ENCODE measurements at regions not wholly inside any gene's neighbourhood (a gene's known extent, or its start where the extent isn't known, plus 50 kb on each side); places are given as distances from the start of the nearest gene placed in this dataset.

GRCh38 chr3:76346690-76347089, 561.3 kb upstream of the ZNF717 start:
- no peak overlapping the region for H3K27ac ChIP-seq
- POLR2A ChIA-PET (ENCODE audit: unreplicated experiment) = no interaction called here
- H3K79me2 ChIP-seq (ENCODE audit: low read depth) = no peaks in the 10 kb centered on the region
- H3K9me2 ChIP-seq (ENCODE audit: insufficient read depth) = no peaks in the 10 kb centered on the region
- no TSS peak for BruUV-seq (replicated peaks)
- CTCF ChIA-PET = no interaction called here
- H3K4me1 ChIP-seq (replicated peaks; ENCODE audit: insufficient read depth) = no peaks in the 10 kb centered on the region
- H3K9me3 ChIP-seq (ENCODE audit: insufficient read depth, low read depth) = no peaks in the 10 kb centered on the region
- H3K36me3 ChIP-seq (ENCODE audit: low read depth) = no peaks in the 10 kb centered on the region
- no peak overlapping the region for H2AFZ ChIP-seq
- H3F3A ChIP-seq (ENCODE audit: insufficient read depth, low read depth) = no peaks in the 10 kb centered on the region
- H3K4me2 ChIP-seq = no peak overlapping the region
- intact Hi-C loops (cut with micrococcal nuclease; ENCODE audit: unreplicated experiment) = no loop called here
- DNase-seq = no peak
- TF ChIP-seq, protein P1, sequence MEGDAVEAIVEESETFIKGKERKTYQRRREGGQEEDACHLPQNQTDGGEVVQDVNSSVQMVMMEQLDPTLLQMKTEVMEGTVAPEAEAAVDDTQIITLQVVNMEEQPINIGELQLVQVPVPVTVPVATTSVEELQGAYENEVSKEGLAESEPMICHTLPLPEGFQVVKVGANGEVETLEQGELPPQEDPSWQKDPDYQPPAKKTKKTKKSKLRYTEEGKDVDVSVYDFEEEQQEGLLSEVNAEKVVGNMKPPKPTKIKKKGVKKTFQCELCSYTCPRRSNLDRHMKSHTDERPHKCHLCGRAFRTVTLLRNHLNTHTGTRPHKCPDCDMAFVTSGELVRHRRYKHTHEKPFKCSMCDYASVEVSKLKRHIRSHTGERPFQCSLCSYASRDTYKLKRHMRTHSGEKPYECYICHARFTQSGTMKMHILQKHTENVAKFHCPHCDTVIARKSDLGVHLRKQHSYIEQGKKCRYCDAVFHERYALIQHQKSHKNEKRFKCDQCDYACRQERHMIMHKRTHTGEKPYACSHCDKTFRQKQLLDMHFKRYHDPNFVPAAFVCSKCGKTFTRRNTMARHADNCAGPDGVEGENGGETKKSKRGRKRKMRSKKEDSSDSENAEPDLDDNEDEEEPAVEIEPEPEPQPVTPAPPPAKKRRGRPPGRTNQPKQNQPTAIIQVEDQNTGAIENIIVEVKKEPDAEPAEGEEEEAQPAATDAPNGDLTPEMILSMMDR (conservative IDR thresholded peaks at IDR 0.05) = no peak
- no peak for TF ChIP-seq EZH2 (IDR thresholded peaks at IDR 0.05; ENCODE audit: low read depth)
- H3K27me3 ChIP-seq (ENCODE audit: insufficient read depth, low read depth) = no peaks in the 10 kb centered on the region
- H4K20me1 ChIP-seq (ENCODE audit: insufficient read depth) = no peaks in the 10 kb centered on the region
- H3K4me3 ChIP-seq = no peak overlapping the region

DNA sequence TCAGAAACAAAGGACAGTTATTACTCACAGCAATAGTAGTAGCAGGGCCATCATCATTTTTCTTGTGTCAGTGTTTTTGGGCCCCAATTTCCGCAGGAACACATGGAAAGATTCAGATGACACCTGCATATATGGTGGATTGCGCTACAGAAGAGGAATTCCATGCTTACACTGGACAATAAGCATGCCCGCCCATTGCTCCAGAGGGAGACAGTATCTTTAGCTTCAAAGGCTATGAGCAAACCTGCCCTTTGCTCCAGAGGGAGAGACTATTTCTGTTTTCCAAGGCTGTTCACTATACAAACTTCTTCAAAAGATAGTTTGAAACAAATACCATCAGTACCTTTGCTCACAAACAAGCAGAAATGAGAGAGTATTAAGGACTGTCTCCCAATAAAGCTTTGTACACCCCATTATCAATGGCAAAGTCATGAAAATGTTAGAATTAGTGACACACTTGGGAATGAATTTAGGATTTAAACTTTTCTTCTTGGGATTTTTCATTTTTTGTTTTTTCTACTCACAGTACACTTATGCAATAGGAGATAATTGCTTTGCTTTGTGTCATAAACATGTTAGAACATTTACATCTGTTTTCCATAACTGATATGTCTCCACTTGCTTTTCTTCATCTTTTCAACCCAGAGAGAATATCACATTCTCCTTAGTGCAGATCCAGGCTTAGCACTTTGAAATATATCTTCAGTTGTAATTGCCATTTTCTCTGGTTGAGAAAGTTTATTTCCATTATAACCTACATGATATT, 564.5 kb upstream of the ZNF717 start:
- no peak for TF ChIP-seq EZH2 (IDR thresholded peaks at IDR 0.05; ENCODE audit: low read depth)
- TF ChIP-seq, protein P1 (conservative IDR thresholded peaks at IDR 0.05) = no peak
- H3K9me3 ChIP-seq (ENCODE audit: insufficient read depth, low read depth) = no peaks in the 10 kb centered on the region
- H3K79me2 ChIP-seq (ENCODE audit: low read depth) = no peaks in the 10 kb centered on the region
- no peaks in the 10 kb centered on the region for H4K20me1 ChIP-seq (ENCODE audit: insufficient read depth)
- BruUV-seq (replicated peaks) = no TSS peak
- H3K27ac ChIP-seq = no peak overlapping the region
- intact Hi-C loops (cut with micrococcal nuclease; ENCODE audit: unreplicated experiment) = no loop called here
- H3K4me2 ChIP-seq = no peak overlapping the region
- H3K4me1 ChIP-seq (replicated peaks; ENCODE audit: insufficient read depth) = no peaks in the 10 kb centered on the region
- ChIA-PET CTCF (no interaction called here), POLR2A (ENCODE audit: unreplicated experiment) (no interaction called here)
- DNase-seq = no peak
- no peaks in the 10 kb centered on the region for H3K36me3 ChIP-seq (ENCODE audit: low read depth)
- H3K4me3 ChIP-seq = no peak overlapping the region
- H2AFZ ChIP-seq = no peak overlapping the region
- H3K9me2 ChIP-seq (ENCODE audit: insufficient read depth) = no peaks in the 10 kb centered on the region
- no peaks in the 10 kb centered on the region for H3F3A ChIP-seq (ENCODE audit: insufficient read depth, low read depth)
- H3K27me3 ChIP-seq (ENCODE audit: insufficient read depth, low read depth) = no peaks in the 10 kb centered on the region

DNA sequence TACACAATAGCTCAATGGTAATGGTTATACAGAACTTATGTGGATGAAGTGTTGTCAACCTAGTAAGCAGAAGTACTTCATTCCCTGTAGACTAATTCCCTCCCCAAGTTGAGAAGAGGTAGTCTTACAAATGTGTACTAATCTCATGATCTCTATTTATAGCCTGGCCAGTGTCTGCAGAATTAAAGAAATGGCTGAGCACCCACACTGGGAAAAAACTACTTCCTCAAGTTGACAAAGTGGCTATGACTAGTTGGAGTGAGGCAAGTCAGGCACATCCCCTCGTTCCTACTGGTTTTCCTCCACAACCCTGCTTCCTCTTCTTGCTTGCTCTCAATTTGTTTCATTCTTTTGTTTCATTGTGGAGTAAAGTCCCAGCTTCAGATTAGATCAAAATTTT, 566.7 kb upstream of the ZNF717 start:
- H3K9me3 ChIP-seq (ENCODE audit: insufficient read depth, low read depth) = no peaks in the 10 kb centered on the region
- H3K79me2 ChIP-seq (ENCODE audit: low read depth) = no peaks in the 10 kb centered on the region
- no peaks in the 10 kb centered on the region for H4K20me1 ChIP-seq (ENCODE audit: insufficient read depth)
- no peak overlapping the region for H3K4me3 ChIP-seq
- H3K27me3 ChIP-seq (ENCODE audit: insufficient read depth, low read depth) = no peaks in the 10 kb centered on the region
- intact Hi-C loops (cut with micrococcal nuclease; ENCODE audit: unreplicated experiment) = no loop called here
- CTCF ChIA-PET = no interaction called here
- BruUV-seq (replicated peaks) = no TSS peak
- no peaks in the 10 kb centered on the region for H3F3A ChIP-seq (ENCODE audit: insufficient read depth, low read depth)
- H3K27ac ChIP-seq = no peak overlapping the region
- no peak overlapping the region for H2AFZ ChIP-seq
- H3K4me2 ChIP-seq = no peak overlapping the region
- H3K9me2 ChIP-seq (ENCODE audit: insufficient read depth) = no peaks in the 10 kb centered on the region
- no peaks in the 10 kb centered on the region for H3K36me3 ChIP-seq (ENCODE audit: low read depth)
- DNase-seq = no peak
- POLR2A ChIA-PET (ENCODE audit: unreplicated experiment) = no interaction called here
- H3K4me1 ChIP-seq (replicated peaks; ENCODE audit: insufficient read depth) = no peaks in the 10 kb centered on the region
- TF ChIP-seq EZH2 (IDR thresholded peaks at IDR 0.05; ENCODE audit: low read depth) = no peak
- TF ChIP-seq, protein P1 (conservative IDR thresholded peaks at IDR 0.05) = no peak

Data from PC-9 (cell line).